GM19238 (cell line): ENCODE measurements at regions not wholly inside any gene's neighbourhood (a gene's known extent, or its start where the extent isn't known, plus 50 kb on each side); places are given as distances from the start of the nearest gene placed in this dataset.
"Not testable (repeated sequence)": the region's sequence is repeated elsewhere in the genome, so short reads cannot be mapped to it uniquely, and the experiment has no call there.

Experiments used
- DNase-seq: peaks from one replicate; pipeline ENCODE4 v3.0.0; 2011; ENCODE audit warnings: low spot score; ENCODE audit not compliant: insufficient read length

- no peak for DNase-seq
Observed at GRCh38 chr2:18988631-18989232, 369.7 kb downstream of the OSR1 start.

GRCh38 chr2:18987592-18988073 is 370.8 kb downstream of the OSR1 start:
- no peak for DNase-seq

- no peak for DNase-seq
Observed at GRCh38 chr2:18987016-18987415, 371.4 kb downstream of the OSR1 start.

- DNase-seq: no peak
Observed at GRCh38 chr2:18986046-18986445, 372.4 kb downstream of the OSR1 start.

GRCh38 chr2:18980786-18981430 is 377.5 kb downstream of the OSR1 start:
- DNase-seq: no peak

- DNase-seq: no peak
Observed at GRCh38 chr2:18980104-18980785, 378.2 kb downstream of the OSR1 start.

GRCh38 chr2:18977409-18977808 is 381.0 kb downstream of the OSR1 start:
- no peak for DNase-seq

GRCh38 chr2:18976168-18976961 is 382.1 kb downstream of the OSR1 start:
- DNase-seq: no peak

- no peak for DNase-seq
Observed at GRCh38 chr2:18975506-18976167, 382.8 kb downstream of the OSR1 start.

- DNase-seq: no peak
Observed at GRCh38 chr2:18971628-18972027, 382.3 kb upstream of the NT5C1B start.

GRCh38 chr2:18971069-18971378 is 381.7 kb upstream of the NT5C1B start:
- no peak for DNase-seq

GRCh38 chr2:18966131-18966530 is 376.8 kb upstream of the NT5C1B start:
- DNase-seq: no peak

GRCh38 chr2:18963739-18964256 is 374.4 kb upstream of the NT5C1B start:
- DNase-seq: not testable (repeated sequence)

GRCh38 chr2:18961991-18962421 is 372.6 kb upstream of the NT5C1B start:
- DNase-seq: no peak

- no peak for DNase-seq
Observed at GRCh38 chr2:18959952-18960717, 370.8 kb upstream of the NT5C1B start.

- DNase-seq: no peak
Observed at GRCh38 chr2:18959200-18959599, 369.8 kb upstream of the NT5C1B start.

GRCh38 chr2:18957909-18958308 is 368.5 kb upstream of the NT5C1B start:
- no peak for DNase-seq

- DNase-seq: no peak
Observed at GRCh38 chr2:18950361-18950851, 361.0 kb upstream of the NT5C1B start.

- no peak for DNase-seq
Observed at GRCh38 chr2:18949871-18950270, 360.5 kb upstream of the NT5C1B start.

GRCh38 chr2:18940184-18940583 is 350.8 kb upstream of the NT5C1B start:
- no peak for DNase-seq
